ENCODE measurements at regions not wholly inside any gene's neighbourhood (a gene's known extent, or its start where the extent isn't known, plus 50 kb on each side); places are given as distances from the start of the nearest gene placed in this dataset.

GRCh38 chr9:129497813-129498450 lies 123.0 kb downstream of the C9orf50 start (continued):
- TF ChIP-seq USF2 (IDR thresholded peaks at IDR 0.05; ENCODE audit: borderline replicate concordance, low read depth, low read length) (no peak), FOXM1 (IDR thresholded peaks at IDR 0.05; ENCODE audit: low read depth) (no peak), SIN3A (IDR thresholded peaks at IDR 0.05; ENCODE audit: borderline replicate concordance, low read depth, low read length) (no peak), USF1 (IDR thresholded peaks at IDR 0.05; ENCODE audit: borderline replicate concordance, low read depth) (no peak), MAX (IDR thresholded peaks at IDR 0.05; ENCODE audit: low read depth) (no peak), YY1 (IDR thresholded peaks at IDR 0.05; ENCODE audit: low read depth) (no peak), EP300 (IDR thresholded peaks at IDR 0.05; ENCODE audit: borderline replicate concordance in 1 of 2, low read depth in 1 of 2, low read length in 1 of 2) (no peak), RXRA (IDR thresholded peaks at IDR 0.05; ENCODE audit: borderline replicate concordance, low read depth) (no peak)

GRCh38 chr9:129497005-129497812 lies 123.7 kb downstream of the C9orf50 start:
- H3F3A ChIP-seq (replicated peaks; ENCODE audit: insufficient read depth): peaks cover 48% of the 10 kb centered on the region
- no peaks in the 10 kb centered on the region for H3K9me3 ChIP-seq
- H3K4me1 ChIP-seq (ENCODE audit: control insufficient read depth in 1 of 2, insufficient read depth in 2 of 2, low read depth in 1 of 2, low read length in 1 of 2): peaks cover 36 to 71% of the 10 kb centered on the region in 2 experiments; a peak in 3 of 4 replicates
- 2% methylated on average over 5 of the region's 16 CpGs for WGBS (ENCODE audit: low lambda C conversion rate)
- peaks cover 0 to 4% of the 10 kb centered on the region in 2 experiments for H3K36me3 ChIP-seq (replicated peaks in 1 of 2; ENCODE audit: control insufficient read depth in 1 of 2, insufficient read depth in 2 of 2, low read length in 1 of 2)
- no peak overlapping the region for H2AFZ ChIP-seq (ENCODE audit: low read depth)
- H3K9ac ChIP-seq: peak overlapping the region; percentile 99
- peak overlapping the region; percentile 88 for H3K4me2 ChIP-seq
- ChIA-PET POLR2A (interaction anchor here (0.6 to 6.5 kb wide), 32 partner anchors 8 to 338 kb away, joined by 3 to 62 read pairs (median 4); partner anchors contain the start of gene IER5L), CTCF (interaction anchor here (0.6 to 6.7 kb wide), 18 partner anchors 8 to 359 kb away, joined by 3 to 31 read pairs (median 4); partner anchors contain the start of gene IER5L)
- H4K20me1 ChIP-seq (ENCODE audit: insufficient read depth): no peaks in the 10 kb centered on the region
- H3K79me2 ChIP-seq (ENCODE audit: insufficient read depth): peaks cover 53% of the 10 kb centered on the region
- peak overlapping the region; percentile 52 to 70 for H3K4me3 ChIP-seq (ENCODE audit: low read depth in 2 of 2, low read length in 1 of 2)
- no peaks in the 10 kb centered on the region for H3K9me2 ChIP-seq
- peak overlapping the region; percentile 96 to 99 for H3K27ac ChIP-seq (ENCODE audit: low read depth in 2 of 2, low read length in 1 of 2)
- H3K27me3 ChIP-seq (ENCODE audit: insufficient read depth): no peaks in the 10 kb centered on the region
- DNase-seq: peak; percentile 87
- TF ChIP-seq RCOR1 (IDR thresholded peaks at IDR 0.05; ENCODE audit: low read length) (no peak; the same call in 1 of the 2 replicates), RAD21 (IDR thresholded peaks at IDR 0.05; ENCODE audit: low read length) (no peak), RXRA (IDR thresholded peaks at IDR 0.05; ENCODE audit: borderline replicate concordance, low read depth) (no peak), CHD2 (IDR thresholded peaks at IDR 0.05; ENCODE audit: low read length, partially characterized antibody) (no peak), YY1 (IDR thresholded peaks at IDR 0.05; ENCODE audit: low read depth) (no peak), SIN3A (IDR thresholded peaks at IDR 0.05; ENCODE audit: borderline replicate concordance, low read depth, low read length) (no peak), ZBTB33 (IDR thresholded peaks at IDR 0.05; ENCODE audit: borderline replicate concordance, low read depth) (no peak), IRF3 (IDR thresholded peaks at IDR 0.05; ENCODE audit: low read depth, low read length) (no peak), FOXJ3 (CRISPR knock-in tag; IDR thresholded peaks at IDR 0.05) (no peak), EP300 (IDR thresholded peaks at IDR 0.05; ENCODE audit: borderline replicate concordance in 1 of 2, low read depth in 1 of 2, low read length in 1 of 2) (no peak), NRF1 (IDR thresholded peaks at IDR 0.05; ENCODE audit: low read depth, low read length) (no peak), GATA2 (CRISPR knock-in tag; IDR thresholded peaks at IDR 0.05) (no peak), MXI1 (IDR thresholded peaks at IDR 0.05; ENCODE audit: low read depth, low read length) (peak; percentile 32; the same call in 1 of the 2 replicates), POLR2AphosphoS5 (IDR thresholded peaks at IDR 0.05; ENCODE audit: low read depth, low read length) (peak; percentile 62), USF2 (IDR thresholded peaks at IDR 0.05; ENCODE audit: borderline replicate concordance, low read depth, low read length) (no peak), EZH2phosphoT487 (IDR thresholded peaks at IDR 0.05; ENCODE audit: borderline replicate concordance, low read depth) (no peak), RFX5 (IDR thresholded peaks at IDR 0.05; ENCODE audit: low read length) (no peak), USF1 (IDR thresholded peaks at IDR 0.05; ENCODE audit: borderline replicate concordance, low read depth) (no peak)
